NCI-H526 (cell line): ENCODE measurements at regions not wholly inside any gene's neighbourhood (a gene's known extent, or its start where the extent isn't known, plus 50 kb on each side); places are given as distances from the start of the nearest gene placed in this dataset.

Source experiments
- DNase-seq, 2 experiments: peaks; one replicate each; lab custom pipeline; 2025; lab: John Stamatoyannopoulos, UW

GRCh38 chr3:79542-79941 is 117.0 kb upstream of the CHL1 start:
- DNase-seq = no peak

GRCh38 chr3:82508-82907 is 114.1 kb upstream of the CHL1 start:
- DNase-seq = no peak

- DNase-seq = peak; percentile 5 to 57
These were observed 113.5 kb upstream of the CHL1 start for GRCh38 chr3:83096-83495.

GRCh38 chr3:85180-85579 is 111.4 kb upstream of the CHL1 start:
- no peak for DNase-seq

- DNase-seq = no peak
These were observed 108.3 kb upstream of the CHL1 start for GRCh38 chr3:88267-88666.

GRCh38 chr3:93746-94145 is 102.8 kb upstream of the CHL1 start:
- DNase-seq = no peak

GRCh38 chr3:96259-96658 is 100.3 kb upstream of the CHL1 start:
- no peak for DNase-seq

GRCh38 chr3:97417-98258 is 98.9 kb upstream of the CHL1 start:
- DNase-seq = peak in 1 of 2 experiments; percentile 16

- DNase-seq = no peak
These were observed 98.3 kb upstream of the CHL1 start for GRCh38 chr3:98259-98654.

GRCh38 chr3:99506-99905 is 97.1 kb upstream of the CHL1 start:
- DNase-seq = peak; percentile 81 to 88

GRCh38 chr3:102484-102883 is 94.1 kb upstream of the CHL1 start:
- DNase-seq = no peak

GRCh38 chr3:103991-104390 is 92.6 kb upstream of the CHL1 start:
- no peak for DNase-seq

GRCh38 chr3:105585-105984 is 91.0 kb upstream of the CHL1 start:
- DNase-seq = no peak

- DNase-seq = no peak
These were observed 89.9 kb upstream of the CHL1 start for GRCh38 chr3:106619-107018.

- DNase-seq = peak; percentile 94 to 97
These were observed 85.2 kb upstream of the CHL1 start for GRCh38 chr3:111143-112069.

GRCh38 chr3:112773-113172 is 83.8 kb upstream of the CHL1 start:
- no peak for DNase-seq

GRCh38 chr3:118666-119065 is 77.9 kb upstream of the CHL1 start:
- no peak for DNase-seq

- peak in 1 of 2 experiments; percentile 8 for DNase-seq
These were observed 73.2 kb upstream of the CHL1 start for GRCh38 chr3:123341-123740.

GRCh38 chr3:124557-125179 is 71.9 kb upstream of the CHL1 start:
- no peak for DNase-seq

GRCh38 chr3:128515-129172 is 67.9 kb upstream of the CHL1 start:
- DNase-seq = peak; percentile 37 to 58

GRCh38 chr3:131151-131888 is 65.2 kb upstream of the CHL1 start:
- no peak for DNase-seq
